ENCODE measurements at regions not wholly inside any gene's neighbourhood (a gene's known extent, or its start where the extent isn't known, plus 50 kb on each side); places are given as distances from the start of the nearest gene placed in this dataset.

DNA sequence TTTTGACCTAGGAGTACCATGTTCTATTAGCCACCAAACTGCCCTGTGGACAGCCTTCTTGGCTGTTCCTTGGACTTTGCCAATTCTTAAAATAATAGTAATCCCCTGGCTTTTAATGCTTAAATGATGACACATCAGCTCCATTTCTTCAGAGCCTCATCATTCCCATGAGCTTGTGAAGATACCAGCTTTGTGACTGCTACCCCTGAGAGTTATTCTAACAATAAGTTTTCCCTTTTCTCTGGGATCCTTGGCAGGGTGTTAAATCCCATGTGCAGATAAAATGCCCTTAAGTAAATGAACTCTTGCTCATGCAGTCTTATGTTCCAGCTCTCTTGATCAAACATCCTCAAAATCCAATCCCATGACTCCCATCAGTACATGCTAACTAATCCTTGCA is 415.3 kb downstream of the CETN3 start:
- TF ChIP-seq RAD21 (IDR thresholded peaks at IDR 0.05; ENCODE audit: low read length) = no peak
- TF ChIP-seq POLR2A (IDR thresholded peaks at IDR 0.05; ENCODE audit: low read depth, low read length) = no peak
- TF ChIP-seq, protein P1, sequence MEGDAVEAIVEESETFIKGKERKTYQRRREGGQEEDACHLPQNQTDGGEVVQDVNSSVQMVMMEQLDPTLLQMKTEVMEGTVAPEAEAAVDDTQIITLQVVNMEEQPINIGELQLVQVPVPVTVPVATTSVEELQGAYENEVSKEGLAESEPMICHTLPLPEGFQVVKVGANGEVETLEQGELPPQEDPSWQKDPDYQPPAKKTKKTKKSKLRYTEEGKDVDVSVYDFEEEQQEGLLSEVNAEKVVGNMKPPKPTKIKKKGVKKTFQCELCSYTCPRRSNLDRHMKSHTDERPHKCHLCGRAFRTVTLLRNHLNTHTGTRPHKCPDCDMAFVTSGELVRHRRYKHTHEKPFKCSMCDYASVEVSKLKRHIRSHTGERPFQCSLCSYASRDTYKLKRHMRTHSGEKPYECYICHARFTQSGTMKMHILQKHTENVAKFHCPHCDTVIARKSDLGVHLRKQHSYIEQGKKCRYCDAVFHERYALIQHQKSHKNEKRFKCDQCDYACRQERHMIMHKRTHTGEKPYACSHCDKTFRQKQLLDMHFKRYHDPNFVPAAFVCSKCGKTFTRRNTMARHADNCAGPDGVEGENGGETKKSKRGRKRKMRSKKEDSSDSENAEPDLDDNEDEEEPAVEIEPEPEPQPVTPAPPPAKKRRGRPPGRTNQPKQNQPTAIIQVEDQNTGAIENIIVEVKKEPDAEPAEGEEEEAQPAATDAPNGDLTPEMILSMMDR (conservative IDR thresholded peaks at IDR 0.05; ENCODE audit: low read depth, low read length) = no peak
- TF ChIP-seq RCOR1 (IDR thresholded peaks at IDR 0.05; ENCODE audit: insufficient replicate concordance, low read length) = no peak
- no peak for TF ChIP-seq MAZ (IDR thresholded peaks at IDR 0.05; ENCODE audit: borderline replicate concordance, low read depth, low read length)
- TF ChIP-seq SMC3 (IDR thresholded peaks at IDR 0.05; ENCODE audit: low read depth, low read length) = no peak
- TF ChIP-seq, protein P2, sequence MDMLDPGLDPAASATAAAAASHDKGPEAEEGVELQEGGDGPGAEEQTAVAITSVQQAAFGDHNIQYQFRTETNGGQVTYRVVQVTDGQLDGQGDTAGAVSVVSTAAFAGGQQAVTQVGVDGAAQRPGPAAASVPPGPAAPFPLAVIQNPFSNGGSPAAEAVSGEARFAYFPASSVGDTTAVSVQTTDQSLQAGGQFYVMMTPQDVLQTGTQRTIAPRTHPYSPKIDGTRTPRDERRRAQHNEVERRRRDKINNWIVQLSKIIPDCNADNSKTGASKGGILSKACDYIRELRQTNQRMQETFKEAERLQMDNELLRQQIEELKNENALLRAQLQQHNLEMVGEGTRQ (IDR thresholded peaks at IDR 0.05; ENCODE audit: low read depth, low read length) = no peak
- TF ChIP-seq, protein P3, sequence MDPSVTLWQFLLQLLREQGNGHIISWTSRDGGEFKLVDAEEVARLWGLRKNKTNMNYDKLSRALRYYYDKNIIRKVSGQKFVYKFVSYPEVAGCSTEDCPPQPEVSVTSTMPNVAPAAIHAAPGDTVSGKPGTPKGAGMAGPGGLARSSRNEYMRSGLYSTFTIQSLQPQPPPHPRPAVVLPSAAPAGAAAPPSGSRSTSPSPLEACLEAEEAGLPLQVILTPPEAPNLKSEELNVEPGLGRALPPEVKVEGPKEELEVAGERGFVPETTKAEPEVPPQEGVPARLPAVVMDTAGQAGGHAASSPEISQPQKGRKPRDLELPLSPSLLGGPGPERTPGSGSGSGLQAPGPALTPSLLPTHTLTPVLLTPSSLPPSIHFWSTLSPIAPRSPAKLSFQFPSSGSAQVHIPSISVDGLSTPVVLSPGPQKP (IDR thresholded peaks at IDR 0.05; ENCODE audit: borderline replicate concordance, low read depth, low read length) = no peak
- no peak for TF ChIP-seq RFX5 (IDR thresholded peaks at IDR 0.05; ENCODE audit: low read depth, low read length)
- no peak for TF ChIP-seq BHLHE40 (IDR thresholded peaks at IDR 0.05; ENCODE audit: low read depth, low read length)
- TF ChIP-seq FOS (IDR thresholded peaks at IDR 0.05; ENCODE audit: low read depth, low read length) = no peak
- no peak for TF ChIP-seq MXI1 (IDR thresholded peaks at IDR 0.05; ENCODE audit: borderline replicate concordance, low read depth, low read length)
